OCI-LY3 (cell line): ENCODE measurements at regions not wholly inside any gene's neighbourhood (a gene's known extent, or its start where the extent isn't known, plus 50 kb on each side); places are given as distances from the start of the nearest gene placed in this dataset.

Source experiments
- EZH2phosphoT487 ChIP-seq: fragments of 200-600 bp; shearing (Covaris generic); IDR thresholded peaks from 2 replicates; pipeline ENCODE4 v1.6.1; 2018; ENCODE audit warnings: antibody characterized with exemption, mixed run types, low read depth
- TF ChIP-seq, protein P1 (sequence below): fragments of 200-600, 300-600 bp; sonication (generic); IDR thresholded peaks from 2 replicates; pipeline ENCODE4 v1.5.1; 2014; ENCODE audit warnings: antibody characterized with exemption, low read length, low read depth

DNA sequence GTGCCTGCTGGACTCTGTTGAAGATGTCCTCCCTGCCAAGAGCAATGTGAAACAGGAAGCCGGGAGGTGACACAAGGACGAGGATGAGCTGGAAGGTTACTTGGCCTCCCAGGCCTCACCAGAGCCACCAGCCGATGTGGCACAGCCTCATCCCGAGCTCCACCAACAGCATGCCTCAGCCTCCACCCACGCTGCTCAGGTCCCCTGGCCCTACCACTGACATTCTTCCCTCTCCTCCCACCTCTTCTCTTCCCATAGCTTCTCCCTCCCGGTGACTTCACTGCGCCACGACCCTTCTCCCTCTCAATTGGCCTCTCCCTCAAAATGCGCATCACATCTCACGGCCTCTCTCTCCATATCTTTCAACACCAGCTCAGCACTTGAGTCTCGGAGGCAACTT is 249.9 kb downstream of the SKAP2 start:
- TF ChIP-seq, protein P1, sequence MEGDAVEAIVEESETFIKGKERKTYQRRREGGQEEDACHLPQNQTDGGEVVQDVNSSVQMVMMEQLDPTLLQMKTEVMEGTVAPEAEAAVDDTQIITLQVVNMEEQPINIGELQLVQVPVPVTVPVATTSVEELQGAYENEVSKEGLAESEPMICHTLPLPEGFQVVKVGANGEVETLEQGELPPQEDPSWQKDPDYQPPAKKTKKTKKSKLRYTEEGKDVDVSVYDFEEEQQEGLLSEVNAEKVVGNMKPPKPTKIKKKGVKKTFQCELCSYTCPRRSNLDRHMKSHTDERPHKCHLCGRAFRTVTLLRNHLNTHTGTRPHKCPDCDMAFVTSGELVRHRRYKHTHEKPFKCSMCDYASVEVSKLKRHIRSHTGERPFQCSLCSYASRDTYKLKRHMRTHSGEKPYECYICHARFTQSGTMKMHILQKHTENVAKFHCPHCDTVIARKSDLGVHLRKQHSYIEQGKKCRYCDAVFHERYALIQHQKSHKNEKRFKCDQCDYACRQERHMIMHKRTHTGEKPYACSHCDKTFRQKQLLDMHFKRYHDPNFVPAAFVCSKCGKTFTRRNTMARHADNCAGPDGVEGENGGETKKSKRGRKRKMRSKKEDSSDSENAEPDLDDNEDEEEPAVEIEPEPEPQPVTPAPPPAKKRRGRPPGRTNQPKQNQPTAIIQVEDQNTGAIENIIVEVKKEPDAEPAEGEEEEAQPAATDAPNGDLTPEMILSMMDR, result no peak
- no peak for TF ChIP-seq EZH2phosphoT487
